Glutamatergic neuron (in vitro differentiated cells): ENCODE measurements at regions not wholly inside any gene's neighbourhood (a gene's known extent, or its start where the extent isn't known, plus 50 kb on each side); places are given as distances from the start of the nearest gene placed in this dataset.

Source experiments
- DNase-seq: peaks from one replicate; pipeline ENCODE4 v3.0.0; 2022
- H3K27ac Mint-ChIP-seq: one replicate; pipeline ENCODE4 v1.8.0; 2020; ENCODE audit warnings: mild to moderate bottlenecking, mixed read lengths, inconsistent platforms; ENCODE audit not compliant: unreplicated experiment
- H3K27me3 Mint-ChIP-seq: one replicate; pipeline ENCODE4 v1.8.0; 2020; ENCODE audit warnings: mild to moderate bottlenecking, moderate library complexity, mixed read lengths, inconsistent platforms; ENCODE audit not compliant: unreplicated experiment
- H3K36me3 Mint-ChIP-seq: one replicate; pipeline ENCODE4 v1.8.0; 2020; ENCODE audit warnings: mild to moderate bottlenecking, mixed read lengths, inconsistent platforms; ENCODE audit not compliant: unreplicated experiment
- H3K4me1 Mint-ChIP-seq: one replicate; pipeline ENCODE4 v1.8.0; 2020; ENCODE audit warnings: mild to moderate bottlenecking, low read depth, mixed read lengths, inconsistent platforms; ENCODE audit not compliant: unreplicated experiment
- H3K4me3 Mint-ChIP-seq: one replicate; pipeline ENCODE4 v1.8.0; 2020; ENCODE audit warnings: mild to moderate bottlenecking, mixed read lengths, inconsistent platforms; ENCODE audit not compliant: unreplicated experiment
- H3K9me3 Mint-ChIP-seq: one replicate; pipeline ENCODE4 v1.8.0; 2020; ENCODE audit warnings: mild to moderate bottlenecking, moderate library complexity, mixed read lengths, inconsistent platforms; ENCODE audit not compliant: unreplicated experiment
- CTCF ChIP-seq: fragments of 200-600 bp; sonication (generic); IDR thresholded peaks from one replicate; pipeline ENCODE4 v1.5.0; 2021; ENCODE audit not compliant: partially characterized antibody, unreplicated experiment

DNA sequence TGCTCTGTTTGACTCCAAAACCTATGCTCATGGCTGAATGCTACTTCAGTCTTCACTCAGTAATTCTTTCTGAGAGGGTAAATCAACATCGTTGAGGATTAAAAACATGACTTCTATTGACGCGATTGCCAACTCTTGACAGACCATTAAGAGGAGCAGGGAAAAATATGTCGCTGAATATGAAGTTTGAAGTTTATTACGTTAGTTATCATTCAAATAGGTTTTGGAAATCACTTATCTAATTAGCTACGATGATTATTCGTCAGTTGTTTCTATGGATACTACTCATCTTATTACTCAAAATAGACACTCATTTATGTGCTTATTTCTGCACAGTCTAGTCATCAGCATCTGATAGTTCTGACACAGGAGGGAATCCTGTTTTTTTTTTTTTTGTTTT, 279.2 kb upstream of the TBL1XR1 start:
- H3K4me1 Mint-ChIP-seq, result peaks cover 7% of the 10 kb centered on the region
- no peak for TF ChIP-seq CTCF
- DNase-seq, result no peak
- no peaks in the 10 kb centered on the region for H3K36me3 Mint-ChIP-seq
- H3K9me3 Mint-ChIP-seq, result no peaks in the 10 kb centered on the region
- no peaks in the 10 kb centered on the region for H3K27me3 Mint-ChIP-seq
- H3K27ac Mint-ChIP-seq, result no peak overlapping the region
- H3K4me3 Mint-ChIP-seq, result no peak overlapping the region

- H3K4me3 Mint-ChIP-seq, result no peak overlapping the region
- H3K27ac Mint-ChIP-seq, result no peak overlapping the region
- no peaks in the 10 kb centered on the region for H3K9me3 Mint-ChIP-seq
- no peaks in the 10 kb centered on the region for H3K27me3 Mint-ChIP-seq
- H3K4me1 Mint-ChIP-seq, result peaks cover 7% of the 10 kb centered on the region
- TF ChIP-seq CTCF, result no peak
- no peaks in the 10 kb centered on the region for H3K36me3 Mint-ChIP-seq
- no peak for DNase-seq
These were observed 279.7 kb upstream of the TBL1XR1 start for GRCh38 chr3:177476921-177477435.

DNA sequence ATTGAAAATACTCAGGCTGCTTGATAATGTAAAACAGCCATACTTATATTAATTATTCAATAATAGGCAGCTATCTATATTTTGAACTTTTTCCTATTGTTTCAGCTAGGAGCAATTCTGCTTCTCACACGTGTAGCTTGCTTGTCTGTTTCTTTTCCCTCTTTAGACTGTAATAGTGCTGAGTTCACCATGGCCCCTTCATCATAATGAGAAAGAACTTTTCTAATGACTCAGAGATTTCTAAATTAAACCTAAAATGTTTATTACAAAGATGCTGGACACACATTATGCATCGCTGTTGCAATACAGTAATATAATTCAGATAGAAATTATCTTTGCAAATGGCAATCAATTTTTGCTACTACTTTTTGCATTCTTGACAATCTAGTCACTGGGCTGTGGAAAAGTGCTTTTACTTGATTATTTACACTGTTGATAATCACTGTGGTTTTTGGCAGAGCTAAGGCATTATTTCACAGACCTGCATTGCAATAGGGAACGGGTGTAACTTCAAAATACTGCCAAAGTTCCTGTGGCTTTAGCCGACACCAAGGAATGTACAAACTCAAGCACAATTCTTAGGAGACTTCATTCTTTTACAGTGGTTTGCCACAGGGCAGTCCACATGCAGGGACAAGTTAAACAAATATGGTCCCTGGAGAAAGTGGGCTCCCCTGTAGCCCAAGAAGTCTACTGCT, 281.0 kb upstream of the TBL1XR1 start:
- Mint-ChIP-seq H3K4me3 (no peak overlapping the region), H3K4me1 (peaks cover 3% of the 10 kb centered on the region), H3K27ac (no peak overlapping the region), H3K36me3 (no peaks in the 10 kb centered on the region), H3K27me3 (peaks cover under 1% of the 10 kb centered on the region), H3K9me3 (no peaks in the 10 kb centered on the region)
- no peak for TF ChIP-seq CTCF
- DNase-seq, result no peak

DNA sequence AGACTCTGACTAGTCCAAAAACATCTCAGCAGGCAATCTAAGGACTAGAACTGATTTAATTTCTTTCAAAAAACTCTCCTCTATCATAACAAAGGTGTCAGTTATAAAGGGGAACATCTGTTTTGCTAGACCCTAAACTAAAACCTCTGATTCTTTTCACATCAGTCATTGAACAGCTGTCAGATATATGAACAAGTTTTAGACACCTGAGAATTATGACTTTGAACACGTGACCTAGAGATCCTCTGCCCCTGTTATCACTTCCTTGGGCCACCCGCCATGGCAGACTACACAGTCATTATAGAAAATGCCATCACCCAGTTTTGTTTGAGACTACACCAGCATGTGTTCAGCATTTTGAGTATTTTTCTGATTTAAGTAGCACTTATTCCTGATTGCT, 282.3 kb upstream of the TBL1XR1 start:
- no peak for DNase-seq
- Mint-ChIP-seq H3K4me3 (no peak overlapping the region), H3K9me3 (no peaks in the 10 kb centered on the region), H3K27ac (no peak overlapping the region), H3K4me1 (peaks cover 2% of the 10 kb centered on the region), H3K36me3 (no peaks in the 10 kb centered on the region), H3K27me3 (peaks cover 3% of the 10 kb centered on the region)
- no peak for TF ChIP-seq CTCF

DNA sequence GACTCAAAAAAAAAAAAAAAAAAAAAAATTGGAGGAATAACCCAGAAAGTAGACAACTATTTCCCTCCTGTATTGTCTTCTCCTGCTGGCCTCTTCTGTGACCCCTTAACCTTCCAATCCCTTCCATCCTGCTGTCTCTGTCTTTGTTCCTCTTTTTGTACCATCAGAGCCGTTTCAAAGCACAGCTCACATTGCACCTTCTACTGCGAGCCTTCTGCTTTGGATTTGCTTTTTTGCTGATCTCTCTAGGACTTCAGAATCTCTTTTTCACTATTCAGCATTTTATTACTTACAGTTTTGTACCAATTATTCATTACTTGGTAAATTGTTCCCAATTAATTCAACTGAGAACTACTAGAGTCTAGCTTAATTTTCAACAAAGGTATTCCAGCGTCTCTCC, 284.0 kb upstream of the TBL1XR1 start:
- no peak overlapping the region for H3K4me3 Mint-ChIP-seq
- H3K27ac Mint-ChIP-seq, result no peak overlapping the region
- no peak for DNase-seq
- H3K9me3 Mint-ChIP-seq, result no peaks in the 10 kb centered on the region
- H3K36me3 Mint-ChIP-seq, result peaks cover 13% of the 10 kb centered on the region
- TF ChIP-seq CTCF, result no peak
- H3K27me3 Mint-ChIP-seq, result peaks cover 3% of the 10 kb centered on the region
- H3K4me1 Mint-ChIP-seq, result no peaks in the 10 kb centered on the region
